ENCODE measurements at regions not wholly inside any gene's neighbourhood (a gene's known extent, or its start where the extent isn't known, plus 50 kb on each side); places are given as distances from the start of the nearest gene placed in this dataset.

- in situ Hi-C loops (cut with HindIII; ENCODE audit: low sequenced_read_pairs): no loop called here
Measured at GRCh38 chr20:51223183-51223720, 200.3 kb upstream of the KCNG1 start.

- in situ Hi-C loops (cut with HindIII; ENCODE audit: low sequenced_read_pairs): no loop called here
Measured at GRCh38 chr20:51221791-51222408, 199.0 kb upstream of the KCNG1 start.

GRCh38 chr20:51221103-51221502 lies 198.2 kb upstream of the KCNG1 start:
- in situ Hi-C loops (cut with HindIII; ENCODE audit: low sequenced_read_pairs): no loop called here

- in situ Hi-C loops (cut with HindIII; ENCODE audit: low sequenced_read_pairs): no loop called here
Measured at GRCh38 chr20:51220293-51220706, 197.4 kb upstream of the KCNG1 start.

- in situ Hi-C loops (cut with HindIII; ENCODE audit: low sequenced_read_pairs): no loop called here
Measured at GRCh38 chr20:51219544-51219943, 196.6 kb upstream of the KCNG1 start.

GRCh38 chr20:51218603-51219002 lies 195.7 kb upstream of the KCNG1 start:
- in situ Hi-C loops (cut with HindIII; ENCODE audit: low sequenced_read_pairs): no loop called here

- in situ Hi-C loops (cut with HindIII; ENCODE audit: low sequenced_read_pairs): no loop called here
Measured at GRCh38 chr20:51217347-51218045, 194.6 kb upstream of the KCNG1 start.

GRCh38 chr20:51216850-51217249 lies 193.9 kb upstream of the KCNG1 start:
- in situ Hi-C loops (cut with HindIII; ENCODE audit: low sequenced_read_pairs): no loop called here

GRCh38 chr20:51212816-51213215 lies 189.9 kb upstream of the KCNG1 start:
- in situ Hi-C loops (cut with HindIII; ENCODE audit: low sequenced_read_pairs): no loop called here

- in situ Hi-C loops (cut with HindIII; ENCODE audit: low sequenced_read_pairs): no loop called here
Measured at GRCh38 chr20:51211191-51211590, 188.3 kb upstream of the KCNG1 start.

- in situ Hi-C loops (cut with HindIII; ENCODE audit: low sequenced_read_pairs): no loop called here
Measured at GRCh38 chr20:51210084-51210483, 187.2 kb upstream of the KCNG1 start.

- in situ Hi-C loops (cut with HindIII; ENCODE audit: low sequenced_read_pairs): no loop called here
Measured at GRCh38 chr20:51208162-51208561, 185.3 kb upstream of the KCNG1 start.

GRCh38 chr20:51206032-51206662 lies 183.2 kb upstream of the KCNG1 start:
- in situ Hi-C loops (cut with HindIII; ENCODE audit: low sequenced_read_pairs): no loop called here

GRCh38 chr20:51204794-51205193 lies 181.9 kb upstream of the KCNG1 start:
- in situ Hi-C loops (cut with HindIII; ENCODE audit: low sequenced_read_pairs): no loop called here

GRCh38 chr20:51204051-51204715 lies 181.3 kb upstream of the KCNG1 start:
- in situ Hi-C loops (cut with HindIII; ENCODE audit: low sequenced_read_pairs): no loop called here

- in situ Hi-C loops (cut with HindIII; ENCODE audit: low sequenced_read_pairs): no loop called here
Measured at GRCh38 chr20:51202304-51202703, 179.4 kb upstream of the KCNG1 start.

GRCh38 chr20:51199920-51200319 lies 177.0 kb upstream of the KCNG1 start:
- in situ Hi-C loops (cut with HindIII; ENCODE audit: low sequenced_read_pairs): loop anchor here (25.0 kb wide), 1 partner anchor 113 kb away; no protein-coding TSS in a partner anchor

GRCh38 chr20:51198876-51199523 lies 176.1 kb upstream of the KCNG1 start:
- in situ Hi-C loops (cut with HindIII; ENCODE audit: low sequenced_read_pairs): loop anchor here (25.0 kb wide), 1 partner anchor 112 kb away; no protein-coding TSS in a partner anchor

- in situ Hi-C loops (cut with HindIII; ENCODE audit: low sequenced_read_pairs): loop anchor here (25.0 kb wide), 1 partner anchor 111 kb away; no protein-coding TSS in a partner anchor
Measured at GRCh38 chr20:51198238-51198637, 175.3 kb upstream of the KCNG1 start.

- in situ Hi-C loops (cut with HindIII; ENCODE audit: low sequenced_read_pairs): loop anchor here (25.0 kb wide), 1 partner anchor 110 kb away; no protein-coding TSS in a partner anchor
Measured at GRCh38 chr20:51196991-51197651, 174.2 kb upstream of the KCNG1 start.

Measured in DLD1 (cell line).